ENCODE measurements at regions not wholly inside any gene's neighbourhood (a gene's known extent, or its start where the extent isn't known, plus 50 kb on each side); places are given as distances from the start of the nearest gene placed in this dataset.

DNA sequence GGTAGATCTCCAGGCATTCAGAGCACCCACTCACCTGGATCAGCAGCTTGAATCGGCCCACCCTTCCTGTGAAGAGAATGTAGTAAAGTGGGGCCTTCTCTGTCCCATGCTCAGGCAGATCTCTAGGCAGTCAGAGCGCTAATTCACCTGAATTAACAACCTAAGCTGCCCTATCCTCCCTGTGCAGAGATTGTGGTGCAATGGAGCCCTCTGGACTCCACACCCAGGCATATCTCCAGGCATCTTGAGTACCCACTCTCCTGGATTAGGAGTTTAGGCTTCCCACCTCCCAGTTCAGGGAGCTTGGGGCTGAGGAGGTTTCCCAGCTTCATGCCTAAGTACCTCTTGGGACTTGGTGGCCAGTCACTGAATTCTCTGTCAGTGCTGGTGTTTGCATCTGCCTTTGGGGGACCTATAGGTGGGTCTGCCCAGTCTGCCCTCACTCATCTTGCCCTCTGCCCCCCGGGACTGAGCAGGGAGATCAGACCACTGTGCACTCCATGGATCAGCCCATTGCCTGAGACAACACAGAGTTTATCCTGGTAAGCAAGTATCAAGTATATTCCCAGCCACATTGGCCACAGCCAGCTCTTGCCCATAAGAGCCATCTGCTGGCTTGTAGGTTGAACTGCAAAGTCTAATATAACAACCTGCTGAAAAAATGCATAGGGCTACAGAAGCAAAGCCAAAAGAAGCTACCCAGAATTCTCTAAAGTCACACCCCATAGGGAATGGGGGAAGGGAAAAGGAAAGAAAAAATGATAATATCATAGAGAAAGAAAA lies 372.9 kb downstream of the KLHL13 start:
- TF ChIP-seq EZH2 (IDR thresholded peaks at IDR 0.05) = no peak
- TF ChIP-seq, protein P1, sequence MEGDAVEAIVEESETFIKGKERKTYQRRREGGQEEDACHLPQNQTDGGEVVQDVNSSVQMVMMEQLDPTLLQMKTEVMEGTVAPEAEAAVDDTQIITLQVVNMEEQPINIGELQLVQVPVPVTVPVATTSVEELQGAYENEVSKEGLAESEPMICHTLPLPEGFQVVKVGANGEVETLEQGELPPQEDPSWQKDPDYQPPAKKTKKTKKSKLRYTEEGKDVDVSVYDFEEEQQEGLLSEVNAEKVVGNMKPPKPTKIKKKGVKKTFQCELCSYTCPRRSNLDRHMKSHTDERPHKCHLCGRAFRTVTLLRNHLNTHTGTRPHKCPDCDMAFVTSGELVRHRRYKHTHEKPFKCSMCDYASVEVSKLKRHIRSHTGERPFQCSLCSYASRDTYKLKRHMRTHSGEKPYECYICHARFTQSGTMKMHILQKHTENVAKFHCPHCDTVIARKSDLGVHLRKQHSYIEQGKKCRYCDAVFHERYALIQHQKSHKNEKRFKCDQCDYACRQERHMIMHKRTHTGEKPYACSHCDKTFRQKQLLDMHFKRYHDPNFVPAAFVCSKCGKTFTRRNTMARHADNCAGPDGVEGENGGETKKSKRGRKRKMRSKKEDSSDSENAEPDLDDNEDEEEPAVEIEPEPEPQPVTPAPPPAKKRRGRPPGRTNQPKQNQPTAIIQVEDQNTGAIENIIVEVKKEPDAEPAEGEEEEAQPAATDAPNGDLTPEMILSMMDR (IDR thresholded peaks at IDR 0.05) = peak; percentile 49

All from neural progenitor cell (in vitro differentiated cells).